Lower leg skin (tissue), 4 donors: ENCODE measurements at regions not wholly inside any gene's neighbourhood (a gene's known extent, or its start where the extent isn't known, plus 50 kb on each side); places are given as distances from the start of the nearest gene placed in this dataset.
"Not testable (repeated sequence)": the region's sequence is repeated elsewhere in the genome, so short reads cannot be mapped to it uniquely, and the experiment has no call there.

Source experiments
- DNase-seq, 2 donors: peaks; one replicate each; pipeline ENCODE4 v3.0.0-alpha.2; 2019; ENCODE audit warnings: low spot score in 2 of 2
- H3K4me3 ChIP-seq: fragments of 200-600 bp; sonication (generic); 2 replicates; pipeline ENCODE4 v1.5.1; 2017; ENCODE audit warnings: mild to moderate bottlenecking, low read depth; ENCODE audit not compliant: poor library complexity, severe bottlenecking
- CTCF ChIP-seq, 3 donors: fragments of 450-650 bp; IDR thresholded peaks; one replicate each; pipeline ENCODE4 v1.5.1; 2016; ENCODE audit warnings: antibody characterized with exemption in 3 of 3, mild to moderate bottlenecking in 3 of 3, moderate library complexity in 2 of 3
- POLR2A ChIP-seq, 2 donors: fragments of 450-650 bp; IDR thresholded peaks; one replicate each; pipeline ENCODE4 v1.6.1; 2016 to 2017; ENCODE audit warnings: antibody characterized with exemption in 2 of 2, mild to moderate bottlenecking in 1 of 2, moderate library complexity in 1 of 2
- WGBS, 2 donors: methylation state at CpG; one replicate each; pipeline ENCODE4 v1.1.5; 2018; 5-methylcytosine and 5-hydroxymethylcytosine counted together
- intact Hi-C: fragments of 100-400 bp; cut with DNase I; formaldehyde crosslinking; loops from one replicate; pipeline ENCODE4 v1.15.0; 2023; ENCODE audit warnings: low total_unique reads

- DNase-seq: no peak
- H3K4me3 ChIP-seq: no peak overlapping the region
- intact Hi-C loops: no loop called here
- no peak for TF ChIP-seq CTCF (IDR thresholded peaks at IDR 0.05)
- no peak for TF ChIP-seq POLR2A (IDR thresholded peaks at IDR 0.05)
- WGBS, 2 donors: 16 to 31% methylated on average over 1 of the region's 1 CpG
These were observed 67.1 kb upstream of the DCN start for GRCh38 chr12:91249518-91250272.

- DNase-seq: no peak
- H3K4me3 ChIP-seq: no peak overlapping the region
- 55 to 71% methylated on average over 1 of the region's 1 CpG for WGBS, 2 donors
- intact Hi-C loops: no loop called here
- TF ChIP-seq CTCF (IDR thresholded peaks at IDR 0.05) (no peak), POLR2A (IDR thresholded peaks at IDR 0.05) (no peak)
These were observed 66.4 kb upstream of the DCN start for GRCh38 chr12:91249054-91249453.

- intact Hi-C loops, H3K4me3 ChIP-seq, DNase-seq: not testable (repeated sequence)
- 91 to 94% methylated on average over 5 to 6 of the region's 6 CpGs for WGBS, 2 donors
These were observed 60.6 kb upstream of the DCN start for GRCh38 chr12:91243177-91243576.

GRCh38 chr12:91241756-91242155 is 59.1 kb upstream of the DCN start:
- DNase-seq: no peak
- intact Hi-C loops: no loop called here
- no peak overlapping the region for H3K4me3 ChIP-seq
- no peak for TF ChIP-seq CTCF (IDR thresholded peaks at IDR 0.05)
- TF ChIP-seq POLR2A (IDR thresholded peaks at IDR 0.05): no peak
- 70 to 77% methylated on average over 2 of the region's 2 CpGs for WGBS, 2 donors

- intact Hi-C loops: no loop called here
- H3K4me3 ChIP-seq: no peak overlapping the region
- no peak for TF ChIP-seq POLR2A (IDR thresholded peaks at IDR 0.05)
- TF ChIP-seq CTCF (IDR thresholded peaks at IDR 0.05): no peak
- WGBS, 2 donors: 66 to 68% methylated on average over 4 of the region's 4 CpGs
- DNase-seq: no peak
These were observed 57.9 kb upstream of the DCN start for GRCh38 chr12:91240386-91241095.

- TF ChIP-seq CTCF (IDR thresholded peaks at IDR 0.05) (no peak), POLR2A (IDR thresholded peaks at IDR 0.05) (no peak)
- 45 to 67% methylated on average over 3 of the region's 3 CpGs for WGBS, 2 donors
- intact Hi-C loops: no loop called here
- no peak for DNase-seq
- H3K4me3 ChIP-seq: no peak overlapping the region
These were observed 56.9 kb upstream of the DCN start for GRCh38 chr12:91239481-91239880.
